Omental fat pad (tissue), 3 donors: ENCODE measurements at regions not wholly inside any gene's neighbourhood (a gene's known extent, or its start where the extent isn't known, plus 50 kb on each side); places are given as distances from the start of the nearest gene placed in this dataset.

Source experiments
- ATAC-seq: fragments of 150-250 bp; one replicate; pipeline ENCODE4 v1.9.1; 2016; ENCODE audit warnings: mild to moderate bottlenecking, moderate library complexity; ENCODE audit not compliant: low FRiP score
- DNase-seq: peaks from one replicate; pipeline ENCODE4 v3.0.0-alpha.2; 2019; ENCODE audit warnings: low spot score
- TF ChIP-seq, protein P1 (sequence below), 3 donors: fragments of 450-650 bp; IDR thresholded peaks; one replicate each; pipeline ENCODE4 v1.5.1; 2016 to 2017; ENCODE audit warnings: antibody characterized with exemption in 3 of 3, mild to moderate bottlenecking in 3 of 3, moderate library complexity in 2 of 3

DNA sequence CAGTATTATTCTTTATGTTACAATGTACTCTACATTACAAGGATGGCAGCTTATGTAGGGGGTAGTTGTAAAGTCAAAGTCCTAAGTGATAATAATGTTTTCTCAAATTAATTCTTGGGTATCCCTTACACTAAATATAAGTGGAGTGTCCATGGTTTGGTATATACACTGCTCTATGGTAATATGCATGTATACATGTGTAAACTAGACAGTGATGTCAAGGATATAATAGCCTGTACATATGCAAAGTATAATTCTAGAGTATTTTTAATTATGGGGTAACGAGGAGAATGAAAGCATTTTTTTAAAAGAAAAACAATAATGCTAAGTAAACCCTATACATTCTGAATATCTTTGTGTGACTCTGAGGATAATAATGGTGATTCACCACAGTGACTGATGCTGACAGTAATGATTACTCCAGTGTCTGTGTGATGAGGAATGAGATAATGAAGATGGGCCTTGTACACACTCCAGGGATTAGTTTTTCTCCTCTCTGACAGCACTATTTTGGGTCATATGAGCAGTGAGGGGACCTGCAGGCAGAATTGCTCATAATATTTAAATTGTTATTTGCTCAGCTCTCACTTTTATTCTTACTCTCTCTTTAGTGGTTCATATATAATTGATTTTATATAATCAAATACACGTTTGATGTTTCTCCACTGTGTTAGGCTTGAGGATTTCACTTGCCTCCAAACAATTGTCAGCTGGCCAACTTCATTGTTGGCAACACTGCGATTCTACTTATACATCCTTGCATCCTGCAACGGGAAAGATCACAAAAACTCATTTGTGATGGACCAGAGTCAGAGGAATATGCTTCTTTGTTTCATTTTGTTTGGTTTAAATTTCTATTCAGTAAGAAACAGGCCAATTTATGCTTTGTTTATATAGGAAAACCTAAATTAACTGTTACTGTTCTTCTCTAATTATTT is 88.2 kb downstream of the NREP start:
- TF ChIP-seq, protein P1, sequence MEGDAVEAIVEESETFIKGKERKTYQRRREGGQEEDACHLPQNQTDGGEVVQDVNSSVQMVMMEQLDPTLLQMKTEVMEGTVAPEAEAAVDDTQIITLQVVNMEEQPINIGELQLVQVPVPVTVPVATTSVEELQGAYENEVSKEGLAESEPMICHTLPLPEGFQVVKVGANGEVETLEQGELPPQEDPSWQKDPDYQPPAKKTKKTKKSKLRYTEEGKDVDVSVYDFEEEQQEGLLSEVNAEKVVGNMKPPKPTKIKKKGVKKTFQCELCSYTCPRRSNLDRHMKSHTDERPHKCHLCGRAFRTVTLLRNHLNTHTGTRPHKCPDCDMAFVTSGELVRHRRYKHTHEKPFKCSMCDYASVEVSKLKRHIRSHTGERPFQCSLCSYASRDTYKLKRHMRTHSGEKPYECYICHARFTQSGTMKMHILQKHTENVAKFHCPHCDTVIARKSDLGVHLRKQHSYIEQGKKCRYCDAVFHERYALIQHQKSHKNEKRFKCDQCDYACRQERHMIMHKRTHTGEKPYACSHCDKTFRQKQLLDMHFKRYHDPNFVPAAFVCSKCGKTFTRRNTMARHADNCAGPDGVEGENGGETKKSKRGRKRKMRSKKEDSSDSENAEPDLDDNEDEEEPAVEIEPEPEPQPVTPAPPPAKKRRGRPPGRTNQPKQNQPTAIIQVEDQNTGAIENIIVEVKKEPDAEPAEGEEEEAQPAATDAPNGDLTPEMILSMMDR (IDR thresholded peaks at IDR 0.05) = no peak
- DNase-seq (no peak), ATAC-seq (no peak)

DNA sequence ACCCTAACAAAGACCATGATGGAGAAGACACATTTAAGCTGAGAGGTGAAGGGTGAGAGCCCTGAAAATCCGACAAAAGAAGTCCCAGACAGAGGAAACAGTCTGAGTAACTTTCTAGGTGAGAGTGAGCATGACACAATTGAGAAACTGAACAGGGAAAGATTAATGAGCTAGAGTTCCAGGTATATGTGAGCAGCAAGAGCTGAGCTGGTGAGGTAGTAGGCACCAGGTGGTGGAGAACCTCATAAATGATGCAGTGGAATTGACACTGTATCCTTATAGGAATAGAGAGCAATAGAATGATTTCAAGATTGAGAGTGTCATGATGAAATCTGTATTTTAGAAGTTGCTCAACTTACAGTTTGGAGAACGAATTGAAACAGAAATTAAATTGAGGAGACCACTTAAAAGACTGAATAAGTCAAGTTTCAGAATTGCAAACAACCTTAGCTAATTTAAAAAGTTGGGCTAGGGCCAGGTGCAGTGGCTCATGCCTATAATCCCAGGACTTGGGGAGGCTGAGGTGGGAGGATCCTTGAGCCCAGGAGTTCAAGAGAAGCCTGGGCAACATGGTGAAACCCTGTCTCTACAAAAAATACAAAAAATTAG is 89.8 kb downstream of the NREP start:
- TF ChIP-seq, protein P1 (IDR thresholded peaks at IDR 0.05) = no peak
- no peak for DNase-seq
- ATAC-seq = no peak

DNA sequence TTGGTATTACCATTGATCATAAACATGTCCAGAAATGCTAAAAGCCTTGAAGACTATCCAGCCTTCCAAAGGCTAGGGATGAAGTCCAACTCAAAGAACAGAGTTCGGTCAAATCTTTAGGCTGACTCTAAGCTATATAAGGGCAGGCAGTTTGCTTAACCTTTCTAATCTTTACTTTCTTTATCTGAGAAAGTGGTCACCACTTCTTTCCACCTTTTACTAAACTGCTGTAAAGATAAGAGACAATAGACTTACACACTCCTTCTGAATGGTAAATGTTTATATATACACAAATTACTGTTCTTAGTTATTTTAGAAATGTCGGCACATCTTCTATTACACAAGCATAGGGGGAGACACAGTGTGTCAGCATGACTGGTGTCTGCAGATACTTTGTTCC is 100.4 kb downstream of the NREP start:
- TF ChIP-seq, protein P1 (IDR thresholded peaks at IDR 0.05) = no peak
- no peak for DNase-seq
- no peak for ATAC-seq

DNA sequence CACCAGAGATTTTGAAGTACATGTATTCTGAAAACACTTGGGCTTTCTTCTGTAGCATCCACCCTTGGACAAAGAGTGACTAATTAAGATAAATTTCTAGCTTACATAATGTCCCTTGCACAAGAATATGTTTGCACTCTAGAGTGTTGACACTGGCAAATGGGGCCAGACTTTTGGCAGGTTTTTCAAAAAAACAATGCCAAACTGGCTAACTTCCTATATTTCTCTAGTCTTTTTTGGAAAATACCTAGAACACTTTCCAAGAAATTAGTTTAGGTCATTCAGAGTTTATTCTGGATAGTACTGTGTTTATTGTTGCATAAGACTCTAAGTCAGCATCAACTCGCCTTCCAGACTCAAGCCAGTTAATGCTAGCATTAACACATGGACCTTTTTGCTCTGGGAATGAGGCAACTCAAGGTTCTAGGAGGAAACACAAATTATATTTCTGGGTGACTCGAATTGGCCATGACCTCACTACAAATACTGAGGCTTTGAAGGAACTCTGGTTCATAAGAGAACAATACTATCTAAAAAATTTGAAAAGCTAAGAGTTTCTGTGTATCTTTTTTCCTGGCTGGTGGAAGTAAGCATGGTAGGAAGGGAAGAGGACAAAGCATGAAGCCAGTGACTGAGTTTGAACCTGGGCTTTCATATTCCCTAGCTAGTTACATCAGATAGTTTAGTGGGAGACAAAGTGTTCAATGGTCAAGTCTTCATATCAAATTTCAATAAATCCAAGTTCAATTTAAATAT is 101.6 kb downstream of the NREP start:
- TF ChIP-seq, protein P1 (IDR thresholded peaks at IDR 0.05) = no peak
- ATAC-seq (peak; percentile 55), DNase-seq (no peak)

DNA sequence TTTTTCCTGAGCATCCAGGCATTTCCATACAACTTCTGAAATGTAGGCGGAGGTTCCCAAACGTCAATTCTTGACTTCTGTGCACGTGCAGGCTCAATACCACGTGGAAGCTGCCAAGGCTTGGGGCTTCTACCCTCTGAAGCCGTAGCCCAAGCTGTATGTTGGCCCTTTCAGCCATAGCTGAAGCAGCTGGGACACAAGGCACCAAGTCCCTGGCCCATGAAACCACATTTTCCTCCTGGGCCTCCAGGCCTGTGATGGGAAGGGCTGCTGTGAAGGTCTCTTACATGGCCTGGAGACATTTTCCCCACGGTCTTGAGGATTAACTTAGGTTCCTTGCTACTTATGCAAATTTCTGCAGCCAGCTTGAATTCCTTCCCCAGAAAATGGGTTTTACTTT is 103.6 kb downstream of the NREP start:
- DNase-seq = no peak
- ATAC-seq = no peak
- TF ChIP-seq, protein P1 (IDR thresholded peaks at IDR 0.05) = no peak

DNA sequence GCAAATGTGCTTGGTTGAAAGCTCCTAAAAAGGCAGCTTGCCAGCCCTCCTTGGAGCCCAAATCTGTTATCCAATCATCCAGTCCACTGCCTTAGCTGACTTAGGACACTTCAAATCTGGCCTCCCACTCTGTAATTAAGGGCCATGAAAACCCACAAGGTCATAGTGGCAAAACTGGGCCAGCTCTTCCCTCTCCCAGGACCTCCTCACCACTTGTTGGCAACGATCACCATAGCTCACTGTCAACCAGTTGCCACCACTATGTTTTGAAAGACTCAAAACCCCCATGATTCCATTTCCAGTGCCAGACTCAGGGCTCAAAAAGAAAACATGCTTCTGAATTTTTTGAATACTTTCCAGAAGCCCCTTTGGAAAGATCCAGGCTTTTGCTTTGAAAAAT is 107.5 kb downstream of the NREP start:
- TF ChIP-seq, protein P1 (IDR thresholded peaks at IDR 0.05) = no peak
- ATAC-seq (no peak), DNase-seq (no peak)
